Urinary bladder (tissue), 4 donors: ENCODE measurements at regions not wholly inside any gene's neighbourhood (a gene's known extent, or its start where the extent isn't known, plus 50 kb on each side); places are given as distances from the start of the nearest gene placed in this dataset. TPM values are rescaled to one million over a fixed set of nuclear protein-coding genes. Genes with fewer than 3 reads are reported as not detected.
"Not testable (repeated sequence)": the region's sequence is repeated elsewhere in the genome, so short reads cannot be mapped to it uniquely, and the experiment has no call there.

Source experiments
- DNase-seq: peaks from one replicate; pipeline ENCODE4 v3.0.0-alpha.2; 2015; ENCODE audit errors: extremely low spot score
- H3K27ac ChIP-seq: one replicate; pipeline ENCODE4 v1.5.1; 2013; ENCODE audit warnings: low read depth, mild to moderate bottlenecking, moderate library complexity
- H3K36me3 ChIP-seq: one replicate; pipeline ENCODE4 v1.6.1; 2013; ENCODE audit warnings: mild to moderate bottlenecking, moderate library complexity; ENCODE audit not compliant: insufficient read depth
- H3K4me1 ChIP-seq: one replicate; pipeline ENCODE4 v1.6.1; 2013; ENCODE audit warnings: mild to moderate bottlenecking, moderate library complexity; ENCODE audit not compliant: insufficient read depth
- H3K4me3 ChIP-seq: one replicate; pipeline ENCODE4 v1.5.1; 2013; ENCODE audit warnings: low read depth, low read length
- WGBS: extraction: QIAGEN DNeasy Blood & Tissue Kit; methylation state at CpG from one replicate; pipeline ENCODE4 v1.1.7; 2013; 5-methylcytosine and 5-hydroxymethylcytosine counted together
- small RNA-seq: library from RNA; depleted of rRNA; stranded (forward); fragments of <200 nt; gene quantifications from one replicate; pipeline ENCODE3, GENCODE V24; 2014
- donor health status: healthy with polysubstance abuse.
- donor health status: healthy.

- 100% methylated on average over 1 of the region's 1 CpG for WGBS
- H3K36me3 ChIP-seq, H3K4me1 ChIP-seq, DNase-seq, H3K27ac ChIP-seq, H3K4me3 ChIP-seq: not testable (repeated sequence)
Measured at GRCh38 chr15:34491488-34491887, 53.9 kb upstream of the GOLGA8A start.

- Histone ChIP-seq H3K4me3 (no peak overlapping the region), H3K36me3 (no peaks in the 10 kb centered on the region), H3K4me1 (no peaks in the 10 kb centered on the region), H3K27ac (no peak overlapping the region)
- DNase-seq: no peak
- 9% methylated on average over 26 of the region's 38 CpGs for WGBS
Measured at GRCh38 chr15:34490417-34491193, 53.0 kb upstream of the GOLGA8A start.

- not testable (repeated sequence) for H3K4me3 ChIP-seq, H3K27ac ChIP-seq, DNase-seq, H3K4me1 ChIP-seq, H3K36me3 ChIP-seq
- 61% methylated on average over 37 of the region's 37 CpGs for WGBS
Measured at GRCh38 chr15:34488973-34489959, 51.7 kb upstream of the GOLGA8A start.

Small RNA genes lying in the stretch of these regions (small RNA-seq; reads per million reads assigned to genes)
- not detected for gene MIR1233-2
